GM12878 (cell line): ENCODE measurements at regions not wholly inside any gene's neighbourhood (a gene's known extent, or its start where the extent isn't known, plus 50 kb on each side); places are given as distances from the start of the nearest gene placed in this dataset.

Experiments
- ATAC-seq: fragments of 200-7000 bp; cut with Tn5 transposase; 3 replicates; pipeline ENCODE4 v1.9.1; 2020; ENCODE audit warnings: mild to moderate bottlenecking, moderate library complexity
- BruUV-seq: library from RNA; stranded (reverse); fragments of 400-500 nt; replicated peaks from 2 replicates; lab custom pipeline; 2021; lab: Mats Ljungman, UMichigan
- CTCF ChIA-PET: fragments of 300-600 bp; sonication (Branson Sonifier 250); formaldehyde crosslinking; extraction: SDS; loops from one replicate; lab custom pipeline; 2021; ENCODE audit warnings: inconsistent platforms; lab: Yijun Ruan, JAX
- POLR2A ChIA-PET: fragments of 350-600 bp; formaldehyde crosslinking; extraction: SDS; loops from one replicate; lab custom pipeline; 2021; ENCODE audit warnings: inconsistent platforms; lab: Charles Lee
- RAD21 ChIA-PET: fragments of 300-600 bp; sonication (Branson Sonifier 250); formaldehyde crosslinking; loops from one replicate; lab custom pipeline; 2023; ENCODE audit warnings: antibody characterized with exemption; ENCODE audit not compliant: unreplicated experiment; lab: Charles Lee
- SMC1A ChIA-PET: fragments of 300-600 bp; sonication (Branson Sonifier 250); formaldehyde crosslinking; loops from one replicate; lab custom pipeline; 2023; ENCODE audit not compliant: unreplicated experiment, uncharacterized antibody; lab: Charles Lee
- DNase-seq: peaks from one replicate; pipeline ENCODE4 v3.0.0-alpha.2; 2011; ENCODE audit warnings: low read depth, low spot score
- FAIRE-seq: peaks from 3 replicates; lab custom pipeline; 2011; peaks lifted over from hg19 to GRCh38; lab: Jason Lieb, UNC
- H2AFZ ChIP-seq: 2 replicates; pipeline ENCODE4 v1.6.0; 2011; ENCODE audit warnings: low read depth, low read length, control low read depth; ENCODE audit not compliant: control insufficient read depth
- H3K27ac ChIP-seq: 2 replicates; pipeline ENCODE4 v1.5.1; 2011; ENCODE audit warnings: control low read depth; ENCODE audit not compliant: control insufficient read depth, insufficient read depth
- H3K27me3 ChIP-seq, 2 experiments: replicated peaks in 1 of 2; 2 replicates each; pipeline versions ENCODE4 v1.6.0 to v1.6.1; 2011; ENCODE audit warnings: low read length in 1 of 2; ENCODE audit not compliant: control insufficient read depth in 2 of 2, insufficient read depth in 2 of 2
- H3K36me3 ChIP-seq, 2 experiments: 2 replicates each; pipeline ENCODE4 v1.5.1; 2011; ENCODE audit warnings: low read length in 1 of 2; ENCODE audit not compliant: control insufficient read depth in 2 of 2, insufficient read depth in 2 of 2
- H3K4me1 ChIP-seq: 2 replicates; pipeline ENCODE4 v1.6.1; 2011; ENCODE audit warnings: mild to moderate bottlenecking, low read length, moderate library complexity, mixed read lengths; ENCODE audit not compliant: control insufficient read depth, insufficient read depth
- H3K4me2 ChIP-seq: 2 replicates; pipeline ENCODE4 v1.6.0; 2011; ENCODE audit warnings: control low read depth; ENCODE audit not compliant: control insufficient read depth, insufficient read depth
- H3K4me3 ChIP-seq: fragments of 200-600 bp; sonication (generic); 2 replicates; pipeline ENCODE4 v1.5.1; 2016
- H3K79me2 ChIP-seq: 2 replicates; pipeline ENCODE4 v1.6.0; 2011; ENCODE audit warnings: low read length; ENCODE audit not compliant: control insufficient read depth, insufficient read depth
- H3K9ac ChIP-seq: 2 replicates; pipeline ENCODE4 v1.8.0; 2011; ENCODE audit warnings: low read length, control low read depth, mixed read lengths; ENCODE audit not compliant: control insufficient read depth, insufficient read depth
- H3K9me3 ChIP-seq: replicated peaks from 3 replicates; pipeline ENCODE4 v1.5.1; 2011; ENCODE audit warnings: mild to moderate bottlenecking, low read length; ENCODE audit not compliant: control insufficient read depth, insufficient read depth
- H4K20me1 ChIP-seq: 2 replicates; pipeline ENCODE4 v1.6.0; 2011; ENCODE audit not compliant: control insufficient read depth, insufficient read depth
- BMI1 ChIP-seq: fragments of 450-650 bp; IDR thresholded peaks from 2 replicates; pipeline ENCODE4 v1.6.1; 2016; ENCODE audit warnings: mild to moderate bottlenecking, moderate library complexity, borderline replicate concordance
- CBX5 ChIP-seq: sonication (generic); IDR thresholded peaks from 2 replicates; pipeline ENCODE4 v1.6.1; 2016; ENCODE audit warnings: low read depth, moderate library complexity, mild to moderate bottlenecking, inconsistent platforms
- HDAC2 ChIP-seq: fragments of 200-600 bp; sonication (generic); IDR thresholded peaks from 2 replicates; pipeline ENCODE4 v1.6.1; 2017
- HDGF ChIP-seq: fragments of 450-650 bp; IDR thresholded peaks from 2 replicates; pipeline ENCODE4 v1.6.1; 2016; ENCODE audit warnings: antibody characterized with exemption
- JUND ChIP-seq: IDR thresholded peaks from 2 replicates; pipeline ENCODE4 v1.6.1; 2012; ENCODE audit warnings: low read depth, mild to moderate bottlenecking, low read length, improper control_type of control experiment, moderate library complexity
- KAT2A ChIP-seq: conservative IDR thresholded peaks from 2 replicates; pipeline ENCODE4 v1.6.1; 2011; ENCODE audit warnings: low read depth, low read length; ENCODE audit not compliant: control insufficient read depth
- MEF2A ChIP-seq: IDR thresholded peaks from 2 replicates; pipeline ENCODE4 v1.6.1; 2011; ENCODE audit warnings: low read depth, mild to moderate bottlenecking, low read length, moderate library complexity; ENCODE audit not compliant: insufficient read depth
- MEF2B ChIP-seq: fragments of 450-650 bp; IDR thresholded peaks from 2 replicates; pipeline ENCODE4 v1.6.1; 2018; ENCODE audit warnings: mild to moderate bottlenecking, moderate library complexity; ENCODE audit not compliant: partially characterized antibody, poor library complexity, severe bottlenecking
- MLLT1 ChIP-seq: fragments of 450-650 bp; IDR thresholded peaks from 2 replicates; pipeline ENCODE4 v1.6.1; 2016; ENCODE audit warnings: mild to moderate bottlenecking
- NFXL1 ChIP-seq: fragments of 450-650 bp; IDR thresholded peaks from 2 replicates; pipeline ENCODE4 v1.6.1; 2017; ENCODE audit warnings: antibody characterized with exemption, mild to moderate bottlenecking, borderline replicate concordance
- NR2C2 ChIP-seq: IDR thresholded peaks from 2 replicates; pipeline ENCODE4 v1.6.1; 2011; ENCODE audit warnings: borderline replicate concordance, low read depth; ENCODE audit not compliant: control insufficient read depth, insufficient read length
- PML ChIP-seq: IDR thresholded peaks from 2 replicates; pipeline ENCODE4 v1.6.1; 2012; ENCODE audit warnings: low read length, inconsistent platforms
- RB1 ChIP-seq: fragments of 450-650 bp; formaldehyde crosslinking; IDR thresholded peaks from 2 replicates; pipeline ENCODE4 v1.6.1; 2017; ENCODE audit warnings: mild to moderate bottlenecking, borderline replicate concordance
- SREBF2 ChIP-seq: IDR thresholded peaks from 2 replicates; pipeline ENCODE4 v1.6.1; 2012; ENCODE audit warnings: mild to moderate bottlenecking, low read length
- TAF1 ChIP-seq: IDR thresholded peaks from 2 replicates; pipeline ENCODE4 v1.6.1; 2011; ENCODE audit warnings: mild to moderate bottlenecking, low read depth, low read length, borderline replicate concordance
- TCF3 ChIP-seq: IDR thresholded peaks from 2 replicates; pipeline ENCODE4 v1.6.1; 2012; ENCODE audit warnings: low read depth, mild to moderate bottlenecking, low read length, borderline replicate concordance; ENCODE audit not compliant: insufficient read depth
- USF1 ChIP-seq: IDR thresholded peaks from 2 replicates; pipeline ENCODE4 v1.6.1; 2011; ENCODE audit warnings: borderline replicate concordance, low read depth, mild to moderate bottlenecking, moderate library complexity, mixed read lengths, low read length; ENCODE audit not compliant: insufficient read depth; ENCODE audit errors: extremely low read length
- YBX1 ChIP-seq: fragments of 450-650 bp; IDR thresholded peaks from 2 replicates; pipeline ENCODE4 v1.6.1; 2016; ENCODE audit warnings: antibody characterized with exemption
- ZNF207 ChIP-seq: fragments of 450-650 bp; IDR thresholded peaks from 2 replicates; pipeline ENCODE4 v1.6.1; 2014; ENCODE audit warnings: antibody characterized with exemption, mild to moderate bottlenecking, borderline replicate concordance
- WGBS: methylation state at CpG from one replicate; pipeline ENCODE4 v1.1.6; 2016; ENCODE audit warnings: low lambda C conversion rate; ENCODE audit not compliant: insufficient replicate concordance, insufficient coverage; ENCODE audit errors: missing lambda C conversion rate; 5-methylcytosine and 5-hydroxymethylcytosine counted together
- in situ Hi-C: fragments of 300-500 bp; cut with MboI; formaldehyde crosslinking; loops from 9 replicates; pipeline ENCODE4 v1.14.3; 2018; ENCODE audit warnings: mixed read lengths
- intact Hi-C: fragments of 100-400 bp; cut with micrococcal nuclease; formaldehyde crosslinking; loops from one replicate; pipeline ENCODE4 v1.14.2; 2022; ENCODE audit not compliant: unreplicated experiment

- RAD21 ChIA-PET, result no interaction called here
- SMC1A ChIA-PET, result interaction anchor here (0.8 kb wide), 1 partner anchor 13 kb away, joined by 3 read pairs; no protein-coding TSS in a partner anchor
- H2AFZ ChIP-seq, result no peak overlapping the region
- H3K9ac ChIP-seq, result no peak overlapping the region
- FAIRE-seq (no peak), DNase-seq (no peak), ATAC-seq (no peak)
- in situ Hi-C loops, result no loop called here
- POLR2A ChIA-PET, result no interaction called here
- no peaks in the 10 kb centered on the region for H3K9me3 ChIP-seq
- H3K36me3 ChIP-seq, result no peaks in the 10 kb centered on the region
- no peak overlapping the region for H3K27ac ChIP-seq
- intact Hi-C loops, result no loop called here
- no peaks in the 10 kb centered on the region for H4K20me1 ChIP-seq
- no peak overlapping the region for H3K4me2 ChIP-seq
- TF ChIP-seq RB1 (no peak), TCF3 (no peak), MLLT1 (no peak), BMI1 (no peak), JUND (no peak), NFXL1 (no peak), NR2C2 (no peak), KAT2A (no peak), PML (no peak), HDGF (no peak), TAF1 (no peak), CBX5 (no peak), MEF2B (no peak), HDAC2 (no peak), SREBF2 (no peak), MEF2A (no peak), ZNF207 (no peak), USF1 (no peak), YBX1 (no peak)
- TF ChIP-seq, all 136 proteins: peak for 0
- BruUV-seq, result no TSS peak
- Histone ChIP-seq H3K4me1 (no peaks in the 10 kb centered on the region), H3K4me3 (no peak overlapping the region), H3K27me3 (no peaks in the 10 kb centered on the region), H3K79me2 (no peaks in the 10 kb centered on the region)
- CTCF ChIA-PET, result interaction anchor here (0.9 kb wide), 1 partner anchor 8 kb away, joined by 3 read pairs; no protein-coding TSS in a partner anchor
- 0% methylated on average over 1 of the region's 1 CpG for WGBS
These were observed 686.9 kb upstream of the NCAM2 start for GRCh38 chr21:20311234-20311787.
